HepG2 (cell line): ENCODE measurements at regions not wholly inside any gene's neighbourhood (a gene's known extent, or its start where the extent isn't known, plus 50 kb on each side); places are given as distances from the start of the nearest gene placed in this dataset.

Experiments used
- ATAC-seq: fragments of 200-7000 bp; cut with Tn5 transposase; 3 replicates; pipeline ENCODE4 v1.9.1; 2020; ENCODE audit warnings: mild to moderate bottlenecking, moderate library complexity
- BruUV-seq: library from RNA; stranded (reverse); fragments of 400-500 nt; replicated peaks from 2 replicates; lab custom pipeline; 2021; lab: Mats Ljungman, UMichigan
- CTCF ChIA-PET: fragments of 300-600 bp; formaldehyde crosslinking; extraction: SDS; loops from one replicate; lab custom pipeline; 2021; ENCODE audit warnings: low total read pairs, inconsistent platforms, low intra/inter-chr PET ratio; lab: Yijun Ruan, JAX
- POLR2A ChIA-PET: fragments of 350-600 bp; sonication (Branson Sonifier 250); formaldehyde crosslinking; loops from one replicate; lab custom pipeline; 2020; ENCODE audit warnings: antibody characterized with exemption, inconsistent platforms; lab: Yijun Ruan, JAX
- DNase-seq: peaks from one replicate; pipeline ENCODE4 v3.0.0-alpha.2; 2015; ENCODE audit warnings: low spot score
- FAIRE-seq: peaks from 3 replicates; lab custom pipeline; 2011; peaks lifted over from hg19 to GRCh38; lab: Jason Lieb, UNC
- H2AFZ ChIP-seq: one replicate; pipeline ENCODE4 v1.6.1; 2011; ENCODE audit warnings: low read length, inconsistent platforms
- H3K27ac ChIP-seq: fragments of 300-600 bp; 3 replicates; pipeline ENCODE4 v1.8.0; 2011; ENCODE audit warnings: mixed run types, mild to moderate bottlenecking, mixed read lengths, low read length, inconsistent platforms; ENCODE audit not compliant: insufficient read depth; ENCODE audit errors: extremely low read length
- H3K27me3 ChIP-seq, 2 experiments: fragments of 200-600 bp in 1 of 2; 2 replicates in 1 of 2; 3 replicates in 1 of 2; pipeline versions ENCODE4 v1.6.0 to v1.8.0; 2011; ENCODE audit warnings: low read length in 2 of 2, mild to moderate bottlenecking in 2 of 2, moderate library complexity in 2 of 2, inconsistent platforms in 1 of 2; ENCODE audit not compliant: insufficient read depth in 2 of 2, control insufficient read depth in 1 of 2
- H3K36me3 ChIP-seq, 2 experiments: fragments of 200-600 bp in 1 of 2; replicated peaks in 1 of 2; 2 replicates in 1 of 2; 3 replicates in 1 of 2; pipeline versions ENCODE4 v1.5.1 to v1.8.0; 2011; ENCODE audit warnings: low read length in 2 of 2, inconsistent platforms in 1 of 2; ENCODE audit not compliant: insufficient read depth in 2 of 2, control insufficient read depth in 1 of 2
- H3K4me1 ChIP-seq: 2 replicates; pipeline ENCODE4 v1.5.1; 2012; ENCODE audit warnings: low read length, inconsistent platforms; ENCODE audit not compliant: insufficient read depth
- H3K4me2 ChIP-seq: 2 replicates; pipeline ENCODE4 v1.6.0; 2011; ENCODE audit warnings: low read depth, low read length, inconsistent platforms
- H3K4me3 ChIP-seq, 3 experiments: fragments of 200-600 bp in 1 of 3; sonication (generic), shearing (Covaris generic) in 1 of 3; replicated peaks in 1 of 3; 2 replicates each; pipeline ENCODE4 v1.5.1; 2011 to 2016; ENCODE audit warnings: low read length in 3 of 3, inconsistent platforms in 2 of 3, low read depth in 2 of 3, mild to moderate bottlenecking in 2 of 3, control low read depth in 1 of 3, mixed read lengths in 1 of 3; ENCODE audit not compliant: insufficient read depth in 1 of 3
- H3K79me2 ChIP-seq: one replicate; pipeline ENCODE4 v1.6.1; 2011; ENCODE audit warnings: low read length, inconsistent platforms; ENCODE audit not compliant: insufficient read depth
- H3K9ac ChIP-seq: 2 replicates; pipeline ENCODE4 v1.6.0; 2011; ENCODE audit warnings: mild to moderate bottlenecking, low read depth, low read length, inconsistent platforms; ENCODE audit not compliant: insufficient read depth
- H3K9me3 ChIP-seq: 2 replicates; pipeline ENCODE4 v1.5.1; 2012; ENCODE audit warnings: mild to moderate bottlenecking, low read length
- H4K20me1 ChIP-seq: 2 replicates; pipeline ENCODE4 v1.6.0; 2011; ENCODE audit warnings: inconsistent platforms, mild to moderate bottlenecking, low read length, moderate library complexity; ENCODE audit not compliant: insufficient read depth
- ATRX ChIP-seq: sonication (generic); formaldehyde crosslinking; IDR thresholded peaks from 2 replicates; pipeline ENCODE4 v1.4.0; 2020; ENCODE audit warnings: missing genetic modification reagents, borderline replicate concordance
- CENPX ChIP-seq: sonication (generic); formaldehyde crosslinking; IDR thresholded peaks from 2 replicates; pipeline ENCODE4 v1.9.0; 2021; ENCODE audit warnings: mild to moderate bottlenecking, missing genetic modification reagents, moderate library complexity
- CERS6 ChIP-seq: sonication (generic); formaldehyde crosslinking; IDR thresholded peaks from 2 replicates; pipeline ENCODE4 v1.5.0; 2020; ENCODE audit warnings: missing genetic modification reagents
- DNMT3B ChIP-seq: conservative IDR thresholded peaks from 2 replicates; pipeline ENCODE4 v1.6.1; 2016; ENCODE audit warnings: missing biosample characterization, control low read depth
- EZH2 ChIP-seq: conservative IDR thresholded peaks from 2 replicates; pipeline ENCODE4 v1.6.1; 2012; ENCODE audit warnings: mild to moderate bottlenecking, low read depth, low read length, moderate library complexity
- RFX1 ChIP-seq: fragments of 450-650 bp; IDR thresholded peaks from 2 replicates; pipeline ENCODE4 v1.6.1; 2017
- ZBTB7B ChIP-seq: sonication (generic); formaldehyde crosslinking; IDR thresholded peaks from 2 replicates; pipeline ENCODE4 v1.4.0; 2020; ENCODE audit warnings: missing genetic modification reagents
- ZNF260 ChIP-seq: sonication (generic); formaldehyde crosslinking; IDR thresholded peaks from 2 replicates; pipeline ENCODE4 v1.4.0; 2020; ENCODE audit warnings: missing genetic modification reagents, low read depth, mild to moderate bottlenecking, borderline replicate concordance
- ZNF34 ChIP-seq: sonication (generic); formaldehyde crosslinking; IDR thresholded peaks from 2 replicates; pipeline ENCODE4 v1.4.0; 2020; ENCODE audit warnings: mild to moderate bottlenecking, missing genetic modification reagents, borderline replicate concordance
- ZNF773 ChIP-seq: sonication (generic); formaldehyde crosslinking; IDR thresholded peaks from 2 replicates; pipeline ENCODE4 v1.4.0; 2020; ENCODE audit warnings: missing genetic modification reagents, borderline replicate concordance
- ZUFSP ChIP-seq: sonication (generic); formaldehyde crosslinking; IDR thresholded peaks from 2 replicates; pipeline ENCODE4 v1.9.0; 2021; ENCODE audit warnings: missing genetic modification reagents, mild to moderate bottlenecking, borderline replicate concordance
- WGBS: methylation state at CpG from one replicate; pipeline ENCODE4 v1.1.6; 2017; ENCODE audit warnings: low lambda C conversion rate; 5-methylcytosine and 5-hydroxymethylcytosine counted together
- in situ Hi-C: cut with HindIII; loops from 2 replicates; pipeline ENCODE4 v1.10.0; 2017; ENCODE audit warnings: low pct_unique_long_range_greater_than_20kb; ENCODE audit not compliant: extremely low pct_ligation_motif_present
- intact Hi-C: fragments of 100-400 bp; cut with micrococcal nuclease; formaldehyde crosslinking; loops from one replicate; pipeline ENCODE4 v1.10.0; 2022; ENCODE audit not compliant: unreplicated experiment

DNA sequence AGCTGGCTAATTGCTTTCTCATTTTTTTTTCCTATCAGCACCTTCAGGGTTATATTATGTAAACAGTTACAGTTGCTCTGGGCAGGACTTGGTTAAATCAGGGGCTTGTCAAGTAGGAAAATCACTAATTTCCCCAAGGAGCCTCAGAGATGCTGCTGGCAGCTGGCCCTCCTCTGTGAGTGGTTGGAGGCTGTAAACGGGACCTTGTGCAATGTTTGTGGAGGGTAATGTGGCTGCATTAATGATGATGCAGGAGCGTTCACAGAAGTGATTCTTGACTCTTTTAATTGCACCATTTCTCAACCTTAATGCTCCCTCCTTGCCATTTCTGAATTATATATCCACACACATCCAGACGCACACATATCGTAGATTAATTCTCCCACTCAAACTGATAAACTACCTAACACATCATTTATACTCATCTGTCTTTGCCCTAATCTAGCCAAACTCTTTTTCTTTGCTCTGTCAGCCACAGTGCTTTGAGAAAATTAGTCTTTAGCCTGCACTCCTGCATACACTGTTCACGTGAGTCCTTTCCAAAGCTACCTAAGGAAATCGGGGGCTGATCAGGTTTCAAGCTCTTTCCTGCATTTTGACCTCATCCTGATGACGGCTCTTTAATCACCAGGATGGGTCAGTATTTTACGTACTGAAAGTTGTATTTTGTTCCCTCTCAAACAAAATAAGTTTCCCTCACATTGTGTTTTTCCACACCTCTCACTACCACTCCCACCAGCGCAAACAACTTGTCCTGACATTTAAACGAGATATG is 154.4 kb upstream of the PIRT start:
- in situ Hi-C loops (no loop called here), intact Hi-C loops (no loop called here)
- Histone ChIP-seq H3K4me1 (peaks cover 9% of the 10 kb centered on the region; the same call in 1 of the 2 replicates), H3K27ac (no peak overlapping the region)
- FAIRE-seq = no peak
- no peak for TF ChIP-seq CENPX (CRISPR knock-in tag)
- no peak for TF ChIP-seq CERS6 (CRISPR knock-in tag)
- no peak for TF ChIP-seq ATRX (CRISPR knock-in tag)
- TF ChIP-seq DNMT3B (CRISPR knock-in tag) = no peak
- no peak for TF ChIP-seq ZBTB7B (CRISPR knock-in tag)
- no peak for TF ChIP-seq ZUFSP (CRISPR knock-in tag)
- no peak for TF ChIP-seq ZNF773 (CRISPR knock-in tag)
- TF ChIP-seq ZNF34 (CRISPR knock-in tag) = no peak
- TF ChIP-seq ZNF260 = no peak
- no peak for TF ChIP-seq RFX1
- TF ChIP-seq EZH2 = no peak
- TF ChIP-seq, all 625 proteins: peak for 0
- Histone ChIP-seq H2AFZ (no peak overlapping the region), H3K79me2 (no peaks in the 10 kb centered on the region), H3K9ac (no peak overlapping the region), H3K9me3 (no peaks in the 10 kb centered on the region), H3K4me2 (no peak overlapping the region), H4K20me1 (no peaks in the 10 kb centered on the region), H3K27me3 (no peaks in the 10 kb centered on the region; a peak in 1 of 5 replicates), H3K36me3 (no peaks in the 10 kb centered on the region), H3K4me3 (no peak overlapping the region)
- 28% methylated on average over 10 of the region's 10 CpGs for WGBS
- no peak for DNase-seq
- ChIA-PET POLR2A (no interaction called here), CTCF (no interaction called here)
- BruUV-seq = no TSS peak
- ATAC-seq = no peak
